ENCODE measurements at regions not wholly inside any gene's neighbourhood (a gene's known extent, or its start where the extent isn't known, plus 50 kb on each side); places are given as distances from the start of the nearest gene placed in this dataset.

DNA sequence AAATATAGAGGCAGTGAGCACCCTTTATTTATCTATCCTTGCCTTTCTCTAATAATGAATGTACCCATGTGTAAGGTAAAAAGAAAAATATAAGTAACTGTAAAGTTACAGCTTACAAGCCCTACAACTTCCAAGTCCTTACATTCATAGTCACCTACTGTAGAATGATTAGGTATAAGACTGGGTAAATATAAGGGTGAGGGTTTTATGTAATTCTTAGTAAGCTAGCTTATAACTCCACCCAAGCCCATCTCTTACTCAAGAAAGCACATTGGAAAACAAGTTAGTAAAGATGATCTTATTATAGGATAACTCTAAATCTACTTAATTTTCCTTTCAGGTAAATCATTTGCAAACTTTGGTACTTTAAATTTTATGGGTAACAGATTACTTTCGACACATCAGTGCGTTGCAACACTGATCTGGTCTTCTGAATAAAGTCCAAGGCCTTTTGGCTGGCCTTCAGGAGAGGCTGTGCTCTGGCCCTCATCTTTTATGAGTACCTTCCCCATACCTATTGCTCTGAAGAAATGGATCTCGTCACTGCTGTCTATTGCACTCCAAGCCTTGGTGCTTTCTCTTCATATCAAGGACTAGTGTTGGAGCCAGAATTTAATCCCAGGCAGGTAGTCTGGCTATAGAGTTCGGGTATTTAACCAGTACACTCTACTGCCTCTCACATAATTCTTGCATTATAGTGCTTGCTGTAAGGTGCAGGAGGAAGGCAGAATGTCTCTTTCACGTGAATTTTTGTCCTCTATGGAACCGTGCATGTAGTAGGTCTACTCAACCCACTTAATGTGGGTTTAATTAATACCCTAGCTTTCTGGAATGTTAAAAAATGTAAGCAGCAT is 443.6 kb upstream of the AR start:
- no peak for TF ChIP-seq TAF1 (IDR thresholded peaks at IDR 0.05; ENCODE audit: low read depth)
- TF ChIP-seq TEAD4 (IDR thresholded peaks at IDR 0.05): no peak
- TF ChIP-seq CEBPB (IDR thresholded peaks at IDR 0.05): no peak
- TF ChIP-seq, protein P1, sequence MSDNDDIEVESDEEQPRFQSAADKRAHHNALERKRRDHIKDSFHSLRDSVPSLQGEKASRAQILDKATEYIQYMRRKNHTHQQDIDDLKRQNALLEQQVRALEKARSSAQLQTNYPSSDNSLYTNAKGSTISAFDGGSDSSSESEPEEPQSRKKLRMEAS (IDR thresholded peaks at IDR 0.05): no peak
- TF ChIP-seq FOXM1 (IDR thresholded peaks at IDR 0.05; ENCODE audit: borderline replicate concordance, low read depth): no peak
- TF ChIP-seq, protein P2, sequence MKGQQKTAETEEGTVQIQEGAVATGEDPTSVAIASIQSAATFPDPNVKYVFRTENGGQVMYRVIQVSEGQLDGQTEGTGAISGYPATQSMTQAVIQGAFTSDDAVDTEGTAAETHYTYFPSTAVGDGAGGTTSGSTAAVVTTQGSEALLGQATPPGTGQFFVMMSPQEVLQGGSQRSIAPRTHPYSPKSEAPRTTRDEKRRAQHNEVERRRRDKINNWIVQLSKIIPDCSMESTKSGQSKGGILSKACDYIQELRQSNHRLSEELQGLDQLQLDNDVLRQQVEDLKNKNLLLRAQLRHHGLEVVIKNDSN (IDR thresholded peaks at IDR 0.05): no peak
- no peak for TF ChIP-seq EP300 (IDR thresholded peaks at IDR 0.05; ENCODE audit: borderline replicate concordance)
- TF ChIP-seq RAD21 (IDR thresholded peaks at IDR 0.05; ENCODE audit: low read depth): no peak
- TF ChIP-seq TCF12 (IDR thresholded peaks at IDR 0.05; ENCODE audit: low read depth): no peak
- TF ChIP-seq, protein P3, sequence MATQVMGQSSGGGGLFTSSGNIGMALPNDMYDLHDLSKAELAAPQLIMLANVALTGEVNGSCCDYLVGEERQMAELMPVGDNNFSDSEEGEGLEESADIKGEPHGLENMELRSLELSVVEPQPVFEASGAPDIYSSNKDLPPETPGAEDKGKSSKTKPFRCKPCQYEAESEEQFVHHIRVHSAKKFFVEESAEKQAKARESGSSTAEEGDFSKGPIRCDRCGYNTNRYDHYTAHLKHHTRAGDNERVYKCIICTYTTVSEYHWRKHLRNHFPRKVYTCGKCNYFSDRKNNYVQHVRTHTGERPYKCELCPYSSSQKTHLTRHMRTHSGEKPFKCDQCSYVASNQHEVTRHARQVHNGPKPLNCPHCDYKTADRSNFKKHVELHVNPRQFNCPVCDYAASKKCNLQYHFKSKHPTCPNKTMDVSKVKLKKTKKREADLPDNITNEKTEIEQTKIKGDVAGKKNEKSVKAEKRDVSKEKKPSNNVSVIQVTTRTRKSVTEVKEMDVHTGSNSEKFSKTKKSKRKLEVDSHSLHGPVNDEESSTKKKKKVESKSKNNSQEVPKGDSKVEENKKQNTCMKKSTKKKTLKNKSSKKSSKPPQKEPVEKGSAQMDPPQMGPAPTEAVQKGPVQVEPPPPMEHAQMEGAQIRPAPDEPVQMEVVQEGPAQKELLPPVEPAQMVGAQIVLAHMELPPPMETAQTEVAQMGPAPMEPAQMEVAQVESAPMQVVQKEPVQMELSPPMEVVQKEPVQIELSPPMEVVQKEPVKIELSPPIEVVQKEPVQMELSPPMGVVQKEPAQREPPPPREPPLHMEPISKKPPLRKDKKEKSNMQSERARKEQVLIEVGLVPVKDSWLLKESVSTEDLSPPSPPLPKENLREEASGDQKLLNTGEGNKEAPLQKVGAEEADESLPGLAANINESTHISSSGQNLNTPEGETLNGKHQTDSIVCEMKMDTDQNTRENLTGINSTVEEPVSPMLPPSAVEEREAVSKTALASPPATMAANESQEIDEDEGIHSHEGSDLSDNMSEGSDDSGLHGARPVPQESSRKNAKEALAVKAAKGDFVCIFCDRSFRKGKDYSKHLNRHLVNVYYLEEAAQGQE (IDR thresholded peaks at IDR 0.05; ENCODE audit: low read depth): no peak
- TF ChIP-seq NFIC (IDR thresholded peaks at IDR 0.05): no peak
- TF ChIP-seq YY1 (IDR thresholded peaks at IDR 0.05; ENCODE audit: low read depth): no peak
- TF ChIP-seq CREB1 (IDR thresholded peaks at IDR 0.05; ENCODE audit: low read depth): no peak
- no peak for TF ChIP-seq ZBTB7A (IDR thresholded peaks at IDR 0.05; ENCODE audit: low read depth)
- TF ChIP-seq EGR1 (IDR thresholded peaks at IDR 0.05): no peak

DNA sequence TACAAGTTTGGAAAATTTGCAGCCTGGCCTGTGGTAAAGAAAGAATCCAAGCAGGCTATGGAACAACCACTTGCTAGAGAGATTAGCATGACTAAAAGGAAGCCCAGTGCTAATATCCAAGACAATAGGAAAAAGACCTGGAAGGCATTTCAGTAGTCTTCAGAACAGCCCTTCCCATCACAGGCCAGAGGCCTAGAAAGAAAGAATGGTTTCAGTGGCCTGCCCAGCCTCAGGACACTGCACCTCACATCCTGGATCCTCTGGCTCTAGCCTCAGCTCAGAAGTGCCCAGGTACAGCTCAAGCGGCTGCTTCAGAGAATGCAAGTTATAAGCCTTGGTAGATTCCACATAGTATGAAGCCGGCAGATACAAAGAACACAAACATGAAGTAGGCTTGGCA is 449.8 kb upstream of the AR start:
- no peak for TF ChIP-seq NFIC (IDR thresholded peaks at IDR 0.05)

DNA sequence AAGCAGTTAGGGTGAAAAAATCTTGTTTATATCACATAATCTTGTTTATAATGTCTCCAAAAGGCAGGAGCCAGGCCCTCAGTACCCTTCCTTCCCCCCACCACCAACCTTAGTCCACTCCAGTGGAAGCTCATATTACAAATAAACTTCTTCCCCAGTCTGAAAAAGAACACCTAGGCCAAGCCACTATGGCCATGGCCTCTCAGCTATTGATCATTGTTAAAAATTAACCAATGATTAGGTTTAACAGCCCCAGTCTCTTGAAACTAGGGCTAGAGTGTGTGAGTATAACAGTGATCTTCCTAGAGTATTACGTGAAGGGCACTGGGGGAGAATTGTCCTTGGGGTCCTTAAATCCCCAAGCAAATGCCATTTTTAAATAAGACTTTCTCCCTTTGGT is 411.9 kb upstream of the EDA2R start:
- TF ChIP-seq YY1 (IDR thresholded peaks at IDR 0.05; ENCODE audit: low read depth) (no peak), EGR1 (IDR thresholded peaks at IDR 0.05) (no peak)

DNA sequence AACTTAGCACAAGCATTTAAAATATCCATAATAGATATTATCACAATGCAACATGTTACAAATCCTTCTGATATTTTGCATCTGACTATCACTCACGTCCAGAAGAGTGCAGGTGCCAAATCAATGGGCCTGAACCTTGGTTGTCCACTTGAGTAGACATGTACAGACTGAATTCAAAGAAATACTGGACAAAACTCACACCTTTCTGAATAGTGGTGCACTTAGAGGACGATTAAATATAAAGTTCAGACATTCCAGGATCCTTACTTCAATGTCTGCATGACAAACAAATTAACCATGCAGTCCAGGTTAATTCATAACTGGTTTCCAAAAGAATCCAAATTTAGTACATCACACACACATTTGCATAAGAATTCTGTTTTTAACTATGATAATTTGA is 406.0 kb upstream of the EDA2R start:
- TF ChIP-seq ZBTB7A (IDR thresholded peaks at IDR 0.05; ENCODE audit: low read depth): no peak
- no peak for TF ChIP-seq RAD21 (IDR thresholded peaks at IDR 0.05; ENCODE audit: low read depth)

DNA sequence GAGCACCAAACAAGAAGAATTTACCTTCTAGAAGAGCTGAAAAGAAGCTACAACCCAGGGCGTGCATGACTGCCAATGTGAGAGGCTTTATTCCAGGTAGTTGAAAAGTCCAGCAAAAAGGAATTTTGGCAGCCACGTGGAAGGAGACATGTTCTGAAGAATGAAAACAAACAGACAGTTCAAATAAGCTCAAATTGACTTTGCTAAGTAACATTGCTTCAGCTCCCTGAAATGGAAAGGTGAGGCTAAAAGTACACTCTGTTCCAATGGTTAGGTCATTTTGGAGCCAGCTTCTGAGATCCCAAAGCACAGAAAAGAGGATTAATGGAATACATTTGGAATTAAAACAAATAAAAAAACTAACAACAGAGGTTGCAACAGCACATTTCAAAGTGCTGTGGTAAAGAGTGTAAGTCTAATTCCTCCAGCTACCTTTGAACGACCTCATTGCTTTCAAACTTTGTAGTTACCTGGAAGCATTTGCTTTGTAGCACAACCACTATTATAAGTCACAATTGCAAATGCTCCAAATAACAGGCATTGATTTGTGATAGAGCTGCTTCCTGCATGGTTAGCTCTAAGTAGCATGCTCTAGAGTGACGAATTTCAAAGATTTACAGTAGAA is 405.3 kb upstream of the EDA2R start:
- no peak for TF ChIP-seq YY1 (IDR thresholded peaks at IDR 0.05; ENCODE audit: low read depth)
- TF ChIP-seq, protein P1 (IDR thresholded peaks at IDR 0.05): no peak
- TF ChIP-seq NFIC (IDR thresholded peaks at IDR 0.05): no peak

DNA sequence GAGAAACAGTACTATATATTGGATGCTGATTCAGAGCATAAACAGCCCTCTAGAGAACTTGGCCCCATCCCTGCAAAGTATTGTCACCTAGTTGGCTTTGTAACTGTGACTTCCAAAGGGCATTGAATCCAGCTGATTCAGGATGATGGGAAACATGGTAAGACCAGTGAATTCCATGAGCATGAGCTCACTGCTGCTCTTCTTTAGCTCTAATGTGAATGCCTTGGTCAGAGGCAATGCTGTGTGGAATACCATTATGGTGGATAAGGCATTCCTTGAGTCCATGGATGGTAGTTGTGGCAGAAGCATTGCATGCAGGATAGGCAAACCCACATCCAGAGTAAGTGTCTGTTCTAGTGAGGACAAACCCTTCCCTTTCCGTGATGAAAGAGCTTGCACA is 365.6 kb upstream of the EDA2R start:
- TF ChIP-seq, protein P3 (IDR thresholded peaks at IDR 0.05; ENCODE audit: low read depth): no peak
- TF ChIP-seq, protein P1 (IDR thresholded peaks at IDR 0.05): no peak
- TF ChIP-seq TAF1 (IDR thresholded peaks at IDR 0.05; ENCODE audit: low read depth) (no peak), CREB1 (IDR thresholded peaks at IDR 0.05; ENCODE audit: low read depth) (no peak), RAD21 (IDR thresholded peaks at IDR 0.05; ENCODE audit: low read depth) (no peak), YY1 (IDR thresholded peaks at IDR 0.05; ENCODE audit: low read depth) (no peak), TCF12 (IDR thresholded peaks at IDR 0.05; ENCODE audit: low read depth) (no peak), CEBPB (IDR thresholded peaks at IDR 0.05) (no peak), NFIC (IDR thresholded peaks at IDR 0.05) (no peak), ZBTB7A (IDR thresholded peaks at IDR 0.05; ENCODE audit: low read depth) (no peak)
- TF ChIP-seq, protein P2 (IDR thresholded peaks at IDR 0.05): no peak

All from Ishikawa (cell line).